Tibial artery (tissue), 4 donors: ENCODE measurements at regions not wholly inside any gene's neighbourhood (a gene's known extent, or its start where the extent isn't known, plus 50 kb on each side); places are given as distances from the start of the nearest gene placed in this dataset.
"Not testable (repeated sequence)": the region's sequence is repeated elsewhere in the genome, so short reads cannot be mapped to it uniquely, and the experiment has no call there.

Source experiments
- DNase-seq, 2 donors: peaks; one replicate each; pipeline ENCODE4 v3.0.0-alpha.2; 2019
- H3K27ac ChIP-seq, 2 donors: fragments of 200-600 bp; sonication (generic) in 1 of 2; 1 replicate in 1 of 2; 2 replicates in 1 of 2; pipeline ENCODE4 v1.5.1; 2018 to 2019; ENCODE audit warnings: mild to moderate bottlenecking in 1 of 2
- H3K27me3 ChIP-seq, 2 donors: fragments of 200-600 bp; sonication (generic) in 1 of 2; one replicate each; pipeline versions ENCODE4 v1.5.1 to v1.6.0; 2016 to 2019
- H3K36me3 ChIP-seq, 3 donors: fragments of 200-600 bp; sonication (generic) in 2 of 3; one replicate each; pipeline ENCODE4 v1.5.1; 2016 to 2019; ENCODE audit warnings: mild to moderate bottlenecking in 2 of 3
- H3K4me1 ChIP-seq, 4 donors: fragments of 200-600 bp; sonication (generic) in 2 of 4; 1 replicate in 3 of 4; 2 replicates in 1 of 4; pipeline ENCODE4 v1.5.1; 2016 to 2019
- H3K4me3 ChIP-seq, 2 donors: fragments of 200-600 bp; sonication (generic) in 1 of 2; 1 replicate in 1 of 2; 2 replicates in 1 of 2; pipeline ENCODE4 v1.5.1; 2018 to 2019; ENCODE audit warnings: mild to moderate bottlenecking in 2 of 2
- H3K9me3 ChIP-seq, 3 donors: fragments of 200-600 bp; sonication (generic) in 1 of 3; one replicate each; pipeline ENCODE4 v1.5.1; 2016 to 2019
- intact Hi-C: fragments of 100-400 bp; cut with DNase I; formaldehyde crosslinking; loops from one replicate; pipeline ENCODE4 v1.15.0; 2023; ENCODE audit warnings: low total_unique reads
- TF ChIP-seq, protein P1 (sequence below), 2 experiments: fragments of 200-600 bp in 1 of 2; fragments of 450-650 bp in 1 of 2; IDR thresholded peaks; one replicate each; pipeline ENCODE4 v1.5.1; 2017 to 2019; ENCODE audit warnings: antibody characterized with exemption in 2 of 2, mild to moderate bottlenecking in 1 of 2, moderate library complexity in 1 of 2

- H3K27ac ChIP-seq, result no peak overlapping the region
These were observed 521.0 kb upstream of the CHD1 start for GRCh38 chr5:99449786-99450185.

DNA sequence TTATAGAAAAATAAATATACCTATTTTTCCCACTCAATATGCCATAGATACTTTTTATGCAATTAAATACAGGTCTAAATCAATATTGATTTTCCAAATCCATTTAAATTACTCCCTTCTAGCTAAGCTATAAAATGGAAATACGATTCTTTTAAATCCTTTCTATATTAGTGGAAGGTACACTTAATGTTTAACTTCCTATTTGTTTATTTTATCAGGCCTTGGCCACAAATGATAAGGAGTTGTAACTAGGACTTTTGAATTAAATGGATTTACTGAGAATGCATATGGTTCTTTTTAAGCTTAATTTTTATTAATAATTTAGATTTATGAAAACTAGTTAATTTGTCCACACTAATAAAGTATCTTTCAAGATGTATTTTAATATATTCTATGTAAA lies 517.0 kb upstream of the CHD1 start:
- H3K4me1 ChIP-seq, result no peaks in the 10 kb centered on the region
- H3K27ac ChIP-seq, result no peak overlapping the region
- H3K9me3 ChIP-seq, result no peaks in the 10 kb centered on the region
- DNase-seq, result no peak
- no peaks in the 10 kb centered on the region for H3K36me3 ChIP-seq
- H3K27me3 ChIP-seq, result no peaks in the 10 kb centered on the region
- no peak overlapping the region for H3K4me3 ChIP-seq
- TF ChIP-seq, protein P1, sequence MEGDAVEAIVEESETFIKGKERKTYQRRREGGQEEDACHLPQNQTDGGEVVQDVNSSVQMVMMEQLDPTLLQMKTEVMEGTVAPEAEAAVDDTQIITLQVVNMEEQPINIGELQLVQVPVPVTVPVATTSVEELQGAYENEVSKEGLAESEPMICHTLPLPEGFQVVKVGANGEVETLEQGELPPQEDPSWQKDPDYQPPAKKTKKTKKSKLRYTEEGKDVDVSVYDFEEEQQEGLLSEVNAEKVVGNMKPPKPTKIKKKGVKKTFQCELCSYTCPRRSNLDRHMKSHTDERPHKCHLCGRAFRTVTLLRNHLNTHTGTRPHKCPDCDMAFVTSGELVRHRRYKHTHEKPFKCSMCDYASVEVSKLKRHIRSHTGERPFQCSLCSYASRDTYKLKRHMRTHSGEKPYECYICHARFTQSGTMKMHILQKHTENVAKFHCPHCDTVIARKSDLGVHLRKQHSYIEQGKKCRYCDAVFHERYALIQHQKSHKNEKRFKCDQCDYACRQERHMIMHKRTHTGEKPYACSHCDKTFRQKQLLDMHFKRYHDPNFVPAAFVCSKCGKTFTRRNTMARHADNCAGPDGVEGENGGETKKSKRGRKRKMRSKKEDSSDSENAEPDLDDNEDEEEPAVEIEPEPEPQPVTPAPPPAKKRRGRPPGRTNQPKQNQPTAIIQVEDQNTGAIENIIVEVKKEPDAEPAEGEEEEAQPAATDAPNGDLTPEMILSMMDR (IDR thresholded peaks at IDR 0.05), result no peak
- intact Hi-C loops, result no loop called here

More at GRCh38 chr5:99449786-99450185, 521.0 kb upstream of the CHD1 start:
- no peak for DNase-seq
- Histone ChIP-seq H3K4me3 (no peak overlapping the region), H3K9me3 (no peaks in the 10 kb centered on the region), H3K4me1 (no peaks in the 10 kb centered on the region), H3K27me3 (no peaks in the 10 kb centered on the region), H3K36me3 (no peaks in the 10 kb centered on the region)
- intact Hi-C loops, result no loop called here
- TF ChIP-seq, protein P1 (IDR thresholded peaks at IDR 0.05), result no peak

- no peak for DNase-seq
- Histone ChIP-seq H3K9me3 (no peaks in the 10 kb centered on the region), H3K36me3 (no peaks in the 10 kb centered on the region), H3K27me3 (no peaks in the 10 kb centered on the region), H3K4me3 (no peak overlapping the region), H3K4me1 (no peaks in the 10 kb centered on the region), H3K27ac (no peak overlapping the region)
- intact Hi-C loops, result no loop called here
- TF ChIP-seq, protein P1 (IDR thresholded peaks at IDR 0.05), result no peak
These were observed 512.4 kb upstream of the CHD1 start for GRCh38 chr5:99441235-99441634.

- Histone ChIP-seq H3K4me1 (no peaks in the 10 kb centered on the region), H3K27me3 (no peaks in the 10 kb centered on the region), H3K36me3 (no peaks in the 10 kb centered on the region), H3K27ac (no peak overlapping the region), H3K4me3 (no peak overlapping the region), H3K9me3 (no peaks in the 10 kb centered on the region)
- intact Hi-C loops, result no loop called here
- TF ChIP-seq, protein P1 (IDR thresholded peaks at IDR 0.05), result no peak
- no peak for DNase-seq
These were observed 509.8 kb upstream of the CHD1 start for GRCh38 chr5:99438619-99439018.

- no peaks in the 10 kb centered on the region for H3K36me3 ChIP-seq
- intact Hi-C loops, result no loop called here
- no peak for DNase-seq
- no peaks in the 10 kb centered on the region for H3K9me3 ChIP-seq
- TF ChIP-seq, protein P1 (IDR thresholded peaks at IDR 0.05), result no peak
- H3K4me3 ChIP-seq, result no peak overlapping the region
- no peaks in the 10 kb centered on the region for H3K4me1 ChIP-seq
- no peaks in the 10 kb centered on the region for H3K27me3 ChIP-seq
- H3K27ac ChIP-seq, result no peak overlapping the region
These were observed 509.2 kb upstream of the CHD1 start for GRCh38 chr5:99437986-99438385.

DNA sequence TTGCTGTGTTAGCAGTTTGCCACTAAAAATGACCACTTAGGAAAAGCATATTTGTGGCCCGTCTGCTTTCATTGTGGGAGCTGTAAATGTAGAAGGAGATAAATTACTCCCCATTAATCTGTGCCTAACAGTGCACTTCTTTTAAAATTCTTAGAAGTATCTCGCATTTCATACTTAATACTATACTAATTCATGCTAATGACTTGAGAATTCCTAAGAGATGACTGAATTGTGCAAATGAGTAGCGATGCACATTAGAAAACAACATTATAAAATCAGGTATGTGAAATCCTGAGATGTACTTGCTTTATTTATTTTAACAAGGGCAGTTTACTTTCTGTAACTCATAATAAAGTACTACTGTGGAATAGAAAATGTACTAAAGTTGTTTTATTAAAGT lies 494.6 kb upstream of the CHD1 start:
- H3K27ac ChIP-seq, H3K27me3 ChIP-seq, H3K9me3 ChIP-seq, H3K36me3 ChIP-seq, H3K4me3 ChIP-seq, intact Hi-C loops, DNase-seq, H3K4me1 ChIP-seq: not testable (repeated sequence)

- intact Hi-C loops, H3K9me3 ChIP-seq, DNase-seq, H3K27me3 ChIP-seq, H3K36me3 ChIP-seq, H3K27ac ChIP-seq, H3K4me3 ChIP-seq, H3K4me1 ChIP-seq: not testable (repeated sequence)
These were observed 489.8 kb upstream of the CHD1 start for GRCh38 chr5:99418640-99419039.

DNA sequence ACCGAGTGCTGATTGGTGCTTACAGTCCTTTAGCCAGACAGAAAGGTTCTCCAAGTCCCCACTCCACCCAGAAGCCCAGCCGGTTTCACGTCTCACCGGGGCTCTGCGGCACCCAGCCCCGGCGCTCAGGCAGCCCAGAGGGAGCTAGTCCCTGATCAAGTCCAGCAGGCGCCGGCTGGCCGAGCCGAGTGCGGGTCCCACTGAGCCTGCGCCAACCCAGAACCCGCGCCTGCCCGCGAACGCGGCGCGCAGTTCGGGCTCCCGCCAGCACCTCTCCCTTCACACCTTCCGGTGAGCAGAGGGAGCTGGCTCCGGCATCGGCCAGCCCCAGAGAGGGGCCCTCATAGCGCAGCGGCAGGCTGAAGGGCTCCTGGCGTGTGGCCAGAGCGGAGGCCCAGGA lies 481.6 kb upstream of the CHD1 start:
- H3K27me3 ChIP-seq, H3K4me3 ChIP-seq, H3K9me3 ChIP-seq, H3K4me1 ChIP-seq, H3K36me3 ChIP-seq, intact Hi-C loops, H3K27ac ChIP-seq, DNase-seq: not testable (repeated sequence)

DNA sequence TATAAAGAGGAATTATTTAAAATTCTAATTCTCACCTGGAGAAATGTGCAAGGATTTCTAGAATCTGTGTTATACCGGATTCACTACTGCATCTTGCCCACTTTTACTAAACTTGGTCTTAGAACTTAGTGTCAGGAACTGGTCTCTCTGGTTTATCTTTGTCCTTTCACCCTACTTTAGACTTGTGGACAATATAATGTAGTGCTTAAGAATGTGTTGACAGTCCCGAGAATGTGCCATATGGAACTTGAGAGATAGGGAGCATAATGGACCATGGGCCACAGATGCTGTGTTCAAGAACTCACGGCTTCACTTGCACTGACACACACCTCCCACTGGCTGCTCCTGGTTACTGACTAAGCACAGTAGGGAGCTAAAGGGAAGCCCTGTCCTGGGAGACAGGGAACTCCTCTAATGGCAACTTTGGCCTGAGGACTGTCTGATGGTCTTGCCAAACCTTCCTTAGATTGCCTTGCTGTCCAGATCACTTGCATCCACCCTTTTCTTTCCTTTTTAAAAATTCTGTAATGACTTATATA lies 476.0 kb upstream of the CHD1 start:
- H3K27ac ChIP-seq, intact Hi-C loops, H3K4me1 ChIP-seq, DNase-seq, H3K27me3 ChIP-seq, H3K9me3 ChIP-seq, H3K36me3 ChIP-seq, H3K4me3 ChIP-seq: not testable (repeated sequence)

- H3K9me3 ChIP-seq, H3K4me3 ChIP-seq, H3K36me3 ChIP-seq, H3K27me3 ChIP-seq, H3K27ac ChIP-seq, H3K4me1 ChIP-seq, intact Hi-C loops, DNase-seq: not testable (repeated sequence)
These were observed 471.8 kb upstream of the CHD1 start for GRCh38 chr5:99400571-99400970.
